Uterus (tissue), 3 donors: ENCODE measurements at regions not wholly inside any gene's neighbourhood (a gene's known extent, or its start where the extent isn't known, plus 50 kb on each side); places are given as distances from the start of the nearest gene placed in this dataset.

Experiments
- DNase-seq, 2 donors: peaks; one replicate each; pipeline ENCODE4 v3.0.0-alpha.2; 2019 to 2020
- H3K27ac ChIP-seq, 2 donors: fragments of 200-600 bp; sonication (generic); 1 replicate in 1 of 2; 2 replicates in 1 of 2; pipeline ENCODE4 v1.5.1; 2016 to 2018
- H3K27me3 ChIP-seq, 2 donors: fragments of 200-600 bp; sonication (generic); one replicate each; pipeline ENCODE4 v1.5.1; 2018 to 2019; ENCODE audit warnings: control low read depth in 1 of 2
- H3K36me3 ChIP-seq, 2 donors: fragments of 200-600 bp; sonication (generic); one replicate each; pipeline ENCODE4 v1.5.1; 2019; ENCODE audit warnings: control low read depth in 1 of 2
- H3K4me1 ChIP-seq, 2 donors: fragments of 200-600 bp; sonication (generic); one replicate each; pipeline ENCODE4 v1.5.1; 2018 to 2019; ENCODE audit warnings: control low read depth in 1 of 2
- H3K4me3 ChIP-seq, 2 donors: fragments of 200-600 bp; sonication (generic); 1 replicate in 1 of 2; 2 replicates in 1 of 2; pipeline ENCODE4 v1.5.1; 2018 to 2019; ENCODE audit warnings: mild to moderate bottlenecking in 1 of 2
- H3K9me3 ChIP-seq, 2 donors: fragments of 200-600 bp; sonication (generic); one replicate each; pipeline ENCODE4 v1.5.1; 2019; ENCODE audit warnings: control low read depth in 1 of 2
- CTCF ChIP-seq, 4 experiments: fragments of 200-600 bp in 2 of 4; fragments of 450-650 bp in 2 of 4; sonication (generic) in 2 of 4; IDR thresholded peaks; one replicate each; pipeline ENCODE4 v1.5.1; 2016 to 2019; ENCODE audit warnings: antibody characterized with exemption in 4 of 4, mild to moderate bottlenecking in 2 of 4, moderate library complexity in 1 of 4
- POLR2A ChIP-seq, 2 donors: fragments of 450-650 bp; IDR thresholded peaks; one replicate each; pipeline ENCODE4 v1.6.1; 2016; ENCODE audit warnings: antibody characterized with exemption in 2 of 2, mild to moderate bottlenecking in 1 of 2, moderate library complexity in 1 of 2
- intact Hi-C: fragments of 100-400 bp; cut with DNase I; formaldehyde crosslinking; loops from one replicate; pipeline ENCODE4 v1.15.1; 2023; ENCODE audit warnings: low total_unique reads
- donor health status: DM: yes; HTN: yes; CAD: no.

GRCh38 chr4:89538171-89538570 is 230.6 kb upstream of the GPRIN3 start:
- Histone ChIP-seq H3K27ac (peak overlapping the region in 1 of 2 donors; percentile 59), H3K27me3 (no peaks in the 10 kb centered on the region), H3K36me3 (no peaks in the 10 kb centered on the region), H3K4me1 (peaks cover 0 to 3% of the 10 kb centered on the region in 2 donors), H3K4me3 (no peak overlapping the region), H3K9me3 (no peaks in the 10 kb centered on the region)
- no peak for TF ChIP-seq CTCF (IDR thresholded peaks at IDR 0.05)
- TF ChIP-seq POLR2A (IDR thresholded peaks at IDR 0.05) = no peak
- DNase-seq = no peak
- intact Hi-C loops = no loop called here

GRCh38 chr4:89537281-89537680 is 229.7 kb upstream of the GPRIN3 start:
- no peak for DNase-seq
- H3K27ac ChIP-seq = peak overlapping the region in 1 of 2 donors; percentile 20
- intact Hi-C loops = no loop called here
- no peaks in the 10 kb centered on the region for H3K9me3 ChIP-seq
- TF ChIP-seq POLR2A (IDR thresholded peaks at IDR 0.05) (no peak), CTCF (IDR thresholded peaks at IDR 0.05) (no peak)
- no peaks in the 10 kb centered on the region for H3K27me3 ChIP-seq
- no peak overlapping the region for H3K4me3 ChIP-seq
- no peaks in the 10 kb centered on the region for H3K36me3 ChIP-seq
- peaks cover 0 to 3% of the 10 kb centered on the region in 2 donors for H3K4me1 ChIP-seq

GRCh38 chr4:89535251-89535650 is 227.7 kb upstream of the GPRIN3 start:
- intact Hi-C loops = no loop called here
- Histone ChIP-seq H3K27ac (no peak overlapping the region), H3K9me3 (no peaks in the 10 kb centered on the region), H3K36me3 (no peaks in the 10 kb centered on the region), H3K27me3 (no peaks in the 10 kb centered on the region), H3K4me1 (peaks cover 0 to 3% of the 10 kb centered on the region in 2 donors), H3K4me3 (no peak overlapping the region)
- no peak for TF ChIP-seq CTCF (IDR thresholded peaks at IDR 0.05)
- TF ChIP-seq POLR2A (IDR thresholded peaks at IDR 0.05) = no peak
- no peak for DNase-seq

- intact Hi-C loops = no loop called here
- DNase-seq = no peak
- Histone ChIP-seq H3K36me3 (no peaks in the 10 kb centered on the region), H3K4me1 (no peaks in the 10 kb centered on the region), H3K4me3 (no peak overlapping the region), H3K27ac (no peak overlapping the region), H3K27me3 (no peaks in the 10 kb centered on the region), H3K9me3 (no peaks in the 10 kb centered on the region)
- TF ChIP-seq CTCF (IDR thresholded peaks at IDR 0.05) (no peak), POLR2A (IDR thresholded peaks at IDR 0.05) (no peak)
Measured at GRCh38 chr4:89534356-89534755, 226.8 kb upstream of the GPRIN3 start.

GRCh38 chr4:89531932-89532640 is 224.5 kb upstream of the GPRIN3 start:
- no peaks in the 10 kb centered on the region for H3K9me3 ChIP-seq
- no peaks in the 10 kb centered on the region for H3K27me3 ChIP-seq
- no peaks in the 10 kb centered on the region for H3K4me1 ChIP-seq
- no peak for TF ChIP-seq POLR2A (IDR thresholded peaks at IDR 0.05)
- no peak for TF ChIP-seq CTCF (IDR thresholded peaks at IDR 0.05)
- H3K36me3 ChIP-seq = no peaks in the 10 kb centered on the region
- DNase-seq = no peak
- no peak overlapping the region for H3K27ac ChIP-seq
- H3K4me3 ChIP-seq = no peak overlapping the region
- intact Hi-C loops = no loop called here
